ENCODE measurements at regions not wholly inside any gene's neighbourhood (a gene's known extent, or its start where the extent isn't known, plus 50 kb on each side); places are given as distances from the start of the nearest gene placed in this dataset.

DNA sequence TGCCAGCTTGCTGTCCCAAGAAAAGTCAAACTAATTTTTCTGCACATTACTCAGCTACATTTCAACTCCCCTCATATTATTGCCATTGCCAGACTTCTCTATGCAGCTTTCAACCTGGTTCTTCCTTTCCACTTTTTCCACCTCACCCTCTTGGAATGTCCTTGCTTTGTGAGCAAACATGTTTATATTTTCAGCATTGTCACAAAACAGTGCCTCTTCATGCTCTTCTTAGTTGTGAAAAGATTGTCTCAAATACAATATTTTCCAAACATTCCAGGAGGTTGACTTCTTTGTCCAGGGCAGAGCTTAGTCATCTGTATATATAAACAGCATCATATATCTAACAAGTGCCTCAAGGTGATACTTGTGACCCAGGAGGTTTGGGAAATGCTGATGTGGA, 803.3 kb upstream of the CELF4 start:
- no peak overlapping the region for H2BK120ac ChIP-seq (replicated peaks; ENCODE audit: low read depth, low read length)
- no peak overlapping the region for H3K4ac ChIP-seq (replicated peaks; ENCODE audit: insufficient read length, low read depth, low read length)
- H4K91ac ChIP-seq (replicated peaks; ENCODE audit: insufficient read length, low read length) = no peak overlapping the region
- no peak overlapping the region for H3K56ac ChIP-seq (replicated peaks; ENCODE audit: insufficient read length, low read depth, low read length)
- H3K36me3 ChIP-seq (ENCODE audit: control insufficient read depth in 2 of 4, insufficient read depth in 4 of 4, low read length in 3 of 4) = no peaks in the 10 kb centered on the region
- TF ChIP-seq RAD21 (IDR thresholded peaks at IDR 0.05 in 1 of 2, conservative IDR thresholded peaks at IDR 0.05 in 1 of 2; ENCODE audit: low read depth in 2 of 2, low read length in 2 of 2) (no peak), GABPA (IDR thresholded peaks at IDR 0.05; ENCODE audit: borderline replicate concordance, insufficient read depth, low read length) (no peak), RFX5 (IDR thresholded peaks at IDR 0.05; ENCODE audit: borderline replicate concordance, low read depth, low read length) (no peak), HDAC2 (IDR thresholded peaks at IDR 0.05; ENCODE audit: borderline replicate concordance in 1 of 2, low read depth in 2 of 2, low read length in 2 of 2) (no peak), ZNF274 (IDR thresholded peaks at IDR 0.05; ENCODE audit: borderline replicate concordance, extremely low read depth, low read length) (no peak), RNF2 (IDR thresholded peaks at IDR 0.05; ENCODE audit: borderline replicate concordance, low read depth, low read length, missing control alignments, poor library complexity, severe bottlenecking) (no peak), TCF12 (IDR thresholded peaks at IDR 0.05; ENCODE audit: low read depth, low read length) (no peak), CTBP2 (IDR thresholded peaks at IDR 0.05; ENCODE audit: borderline replicate concordance, insufficient read depth, insufficient read length, low read length) (no peak)
- TF ChIP-seq, protein P1, sequence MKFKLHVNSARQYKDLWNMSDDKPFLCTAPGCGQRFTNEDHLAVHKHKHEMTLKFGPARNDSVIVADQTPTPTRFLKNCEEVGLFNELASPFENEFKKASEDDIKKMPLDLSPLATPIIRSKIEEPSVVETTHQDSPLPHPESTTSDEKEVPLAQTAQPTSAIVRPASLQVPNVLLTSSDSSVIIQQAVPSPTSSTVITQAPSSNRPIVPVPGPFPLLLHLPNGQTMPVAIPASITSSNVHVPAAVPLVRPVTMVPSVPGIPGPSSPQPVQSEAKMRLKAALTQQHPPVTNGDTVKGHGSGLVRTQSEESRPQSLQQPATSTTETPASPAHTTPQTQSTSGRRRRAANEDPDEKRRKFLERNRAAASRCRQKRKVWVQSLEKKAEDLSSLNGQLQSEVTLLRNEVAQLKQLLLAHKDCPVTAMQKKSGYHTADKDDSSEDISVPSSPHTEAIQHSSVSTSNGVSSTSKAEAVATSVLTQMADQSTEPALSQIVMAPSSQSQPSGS (IDR thresholded peaks at IDR 0.05; ENCODE audit: low read length) = no peak
- H4K20me1 ChIP-seq (replicated peaks in 1 of 2; ENCODE audit: control insufficient read depth in 1 of 2, insufficient read depth in 2 of 2, low read length in 2 of 2) = no peaks in the 10 kb centered on the region
- H2BK12ac ChIP-seq (ENCODE audit: low read depth, low read length) = no peak overlapping the region
- no peak overlapping the region for H3K27ac ChIP-seq (ENCODE audit: low read depth, low read length)
- no peaks in the 10 kb centered on the region; a peak in 1 of 7 replicates for H3K4me1 ChIP-seq (replicated peaks in 1 of 4; ENCODE audit: control insufficient read depth in 3 of 4, insufficient read depth in 4 of 4, low read length in 3 of 4)
- H3K27me3 ChIP-seq (replicated peaks in 1 of 4; ENCODE audit: control insufficient read depth in 3 of 4, extremely low read depth in 1 of 4, insufficient read depth in 3 of 4, low read length in 3 of 4) = no peaks in the 10 kb centered on the region
- H3K23ac ChIP-seq (ENCODE audit: insufficient read length) = no peak overlapping the region
- H3K79me2 ChIP-seq (ENCODE audit: control insufficient read depth in 1 of 2, insufficient read depth in 2 of 2, low read length in 2 of 2) = no peaks in the 10 kb centered on the region
- no peak overlapping the region for H2BK15ac ChIP-seq (ENCODE audit: low read length)
- H3K18ac ChIP-seq (ENCODE audit: extremely low read depth, low read length) = no peak overlapping the region
- H2AFZ ChIP-seq (ENCODE audit: low read length) = no peak overlapping the region
- H2BK20ac ChIP-seq (ENCODE audit: low read length) = no peak overlapping the region
- DNase-seq (ENCODE audit: low read depth in 1 of 2, low spot score in 2 of 2) = no peak
- FAIRE-seq = no peak
- H3K4me2 ChIP-seq (ENCODE audit: insufficient read depth in 1 of 2, low read depth in 2 of 2, low read length in 2 of 2) = no peak overlapping the region
- no peak overlapping the region for H4K5ac ChIP-seq (ENCODE audit: insufficient read length, low read depth, low read length)
- POLR2A ChIA-PET (ENCODE audit: partially characterized antibody) = no interaction called here
- no peak overlapping the region for H3K14ac ChIP-seq (ENCODE audit: insufficient read length)
- CTCF ChIA-PET (ENCODE audit: partially characterized antibody) = interaction anchor here (1.1 to 1.5 kb wide), 4 partner anchors 13 to 24 kb away, joined by 3 to 8 read pairs (median 4); no protein-coding TSS in a partner anchor
- H3K4me3 ChIP-seq (ENCODE audit: extremely low read depth in 1 of 4, insufficient read depth in 2 of 4, low read depth in 3 of 4, low read length in 4 of 4) = no peak overlapping the region
- H3K9ac ChIP-seq (replicated peaks in 1 of 4; ENCODE audit: extremely low read depth in 1 of 4, low read depth in 3 of 4, low read length in 3 of 4) = no peak overlapping the region
- H2AK5ac ChIP-seq (ENCODE audit: low read depth, low read length) = no peak overlapping the region
- H3K79me1 ChIP-seq (ENCODE audit: low read depth, low read length) = no peaks in the 10 kb centered on the region
- no peak overlapping the region for H4K8ac ChIP-seq (ENCODE audit: extremely low read depth, insufficient read depth, low read length)
- H3K23me2 ChIP-seq (ENCODE audit: low read depth, low read length) = no peaks in the 10 kb centered on the region
- no peak overlapping the region for H2BK5ac ChIP-seq (ENCODE audit: low read depth, low read length)
- no peaks in the 10 kb centered on the region for H3K9me3 ChIP-seq (ENCODE audit: insufficient read depth in 2 of 2, low read depth in 1 of 2, low read length in 1 of 2)

Data from H1 (cell line).